Activated CD4-positive, alpha-beta T cell treated with anti-CD3 and anti-CD28 coated beads for 48 hours (primary cell): ENCODE measurements at regions not wholly inside any gene's neighbourhood (a gene's known extent, or its start where the extent isn't known, plus 50 kb on each side); places are given as distances from the start of the nearest gene placed in this dataset.

Source experiments
- DNase-seq: peaks from one replicate; pipeline ENCODE4 v3.0.0-alpha.2; 2020

DNA sequence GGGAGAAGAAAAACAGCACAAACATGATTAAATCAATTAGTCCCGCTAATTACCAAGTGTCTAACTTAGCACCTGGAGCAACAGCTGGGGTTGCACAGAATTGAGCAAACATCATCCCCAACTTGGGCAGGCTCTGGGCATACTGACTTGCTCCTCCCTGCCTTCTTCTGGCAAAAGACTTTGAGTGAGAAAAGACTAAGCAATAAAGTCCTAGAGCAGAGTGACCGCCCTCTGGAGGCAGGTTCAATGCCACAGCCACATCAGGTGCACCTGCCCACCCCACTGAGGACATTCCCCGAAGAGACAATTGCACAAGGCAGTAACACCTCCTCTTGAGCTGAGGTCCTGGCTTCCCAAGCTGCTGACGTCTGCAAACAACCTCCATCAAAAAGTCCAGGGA is 358.3 kb downstream of the SOX9 start:
- no peak for DNase-seq

DNA sequence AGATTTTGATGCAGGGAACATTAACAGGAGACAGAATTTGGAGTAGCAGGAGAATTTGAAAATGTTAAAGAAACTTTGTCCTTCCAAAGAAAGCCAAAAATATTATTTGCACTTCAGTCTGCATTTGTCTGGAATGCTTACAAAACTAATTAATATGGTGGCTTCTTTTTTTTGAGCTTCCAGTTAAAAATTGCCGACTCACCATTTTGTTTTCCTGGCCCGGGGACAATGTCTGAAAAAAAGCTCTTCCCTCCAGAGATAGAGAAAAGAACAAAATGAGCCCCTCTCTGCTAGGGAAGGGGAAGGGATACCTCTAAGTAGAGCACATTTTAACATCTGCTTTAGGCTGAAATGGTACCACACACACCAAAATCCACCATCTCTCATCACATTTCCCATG is 360.8 kb downstream of the SOX9 start:
- DNase-seq: no peak

DNA sequence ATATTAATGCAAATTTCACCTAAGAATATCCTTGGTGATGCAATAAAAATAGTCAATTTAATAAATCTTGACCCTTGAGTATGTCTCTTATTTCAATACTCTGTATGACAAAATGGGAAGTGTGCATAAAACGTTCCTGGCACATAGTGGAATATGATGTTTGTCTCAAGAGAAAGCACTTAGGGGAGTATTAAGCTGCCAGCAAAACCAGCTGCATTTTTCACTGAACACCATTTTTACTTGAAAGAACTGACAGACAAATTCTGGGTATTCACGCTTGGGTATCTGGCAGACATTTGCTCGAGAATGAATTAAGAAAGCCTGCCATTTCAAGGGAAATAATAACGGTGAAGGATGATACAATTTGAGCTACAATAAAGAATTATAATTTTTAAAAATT is 364.8 kb downstream of the SOX9 start:
- no peak for DNase-seq

DNA sequence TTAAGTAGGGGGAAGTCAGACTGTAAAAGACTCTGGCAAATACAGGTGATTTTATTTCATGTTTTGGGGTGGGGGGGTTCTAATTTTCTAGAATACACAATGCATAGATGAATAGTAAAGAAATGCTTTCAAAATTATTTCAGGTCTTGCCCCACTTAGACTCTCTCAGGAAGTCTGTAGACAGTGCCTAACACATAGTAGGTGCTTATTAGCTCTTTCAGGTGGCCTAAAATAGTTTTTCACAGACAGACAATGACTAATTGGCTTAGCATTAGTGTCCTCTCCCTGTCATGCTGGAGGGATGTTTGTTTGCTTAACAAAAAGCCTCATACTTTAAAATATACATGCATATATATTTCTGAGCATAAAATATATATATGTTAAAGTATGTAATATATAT is 366.0 kb downstream of the SOX9 start:
- DNase-seq: no peak

DNA sequence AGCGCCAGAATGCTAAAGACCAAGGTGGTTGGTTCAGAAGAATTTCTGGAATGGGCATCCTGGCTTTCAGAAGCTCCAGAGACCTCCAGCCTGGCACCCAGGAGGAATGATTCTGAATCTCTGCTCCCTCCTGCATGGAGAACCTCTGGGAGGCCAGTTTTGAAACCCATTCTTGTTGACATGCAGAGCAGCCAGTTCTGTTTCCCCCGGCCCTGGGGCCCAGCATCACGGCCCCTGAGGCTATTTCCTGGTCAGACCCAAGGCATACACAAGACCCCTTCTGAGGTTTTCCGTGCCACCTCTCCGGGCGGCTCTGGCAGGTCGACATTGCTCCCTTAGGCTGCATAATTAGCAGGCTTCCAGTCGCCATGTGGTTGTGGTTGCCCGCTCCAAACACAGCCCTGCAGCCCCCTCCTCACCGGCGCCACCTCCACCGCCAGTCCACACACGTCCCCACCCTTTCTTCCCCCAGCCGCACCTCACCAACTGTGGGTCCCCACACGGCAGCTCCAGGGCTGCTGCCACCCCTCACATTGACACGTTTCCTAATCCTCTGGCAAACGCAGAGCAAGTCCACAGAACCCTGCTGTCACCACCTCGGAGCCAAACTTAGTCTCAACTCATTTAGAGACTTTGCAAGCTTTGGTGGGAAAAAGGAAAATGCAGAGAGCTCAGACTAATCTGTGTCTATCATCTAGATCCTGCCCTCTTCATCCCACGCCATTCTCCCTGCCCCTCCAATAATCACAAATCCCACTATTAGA is 367.1 kb downstream of the SOX9 start:
- no peak for DNase-seq

DNA sequence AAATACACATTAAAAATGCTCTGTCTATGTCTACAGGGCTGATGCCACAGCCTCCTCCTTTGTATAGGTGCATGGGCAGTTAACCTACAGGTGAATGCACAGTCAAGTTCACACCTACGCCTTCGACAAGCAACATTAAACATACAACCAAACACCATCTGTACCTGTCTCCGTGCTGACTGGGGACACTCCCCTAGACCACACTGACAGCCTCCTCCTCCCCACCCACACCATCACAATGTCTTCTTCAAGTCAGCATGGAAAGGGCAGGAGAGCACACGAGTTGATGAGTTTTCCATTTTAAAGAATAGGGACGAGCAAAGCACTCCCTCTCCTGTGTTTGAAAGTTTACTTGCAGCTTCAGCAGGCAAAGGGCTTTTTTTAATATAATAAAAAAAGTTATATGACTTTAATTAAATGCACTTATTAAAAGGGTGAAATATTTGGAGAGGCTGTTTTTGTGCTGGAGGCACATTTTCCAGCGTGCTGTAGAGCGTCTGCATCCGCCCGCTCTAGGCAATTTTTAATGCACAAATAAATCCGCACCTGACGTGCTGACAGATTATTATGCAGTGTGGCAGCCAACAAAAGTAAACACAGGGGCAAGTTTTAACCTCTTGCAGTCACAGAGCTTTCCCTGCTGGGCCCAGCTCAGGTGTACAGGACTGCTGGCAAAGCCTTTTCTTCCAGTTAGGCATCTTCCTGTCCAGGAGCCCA is 367.9 kb downstream of the SOX9 start:
- no peak for DNase-seq

DNA sequence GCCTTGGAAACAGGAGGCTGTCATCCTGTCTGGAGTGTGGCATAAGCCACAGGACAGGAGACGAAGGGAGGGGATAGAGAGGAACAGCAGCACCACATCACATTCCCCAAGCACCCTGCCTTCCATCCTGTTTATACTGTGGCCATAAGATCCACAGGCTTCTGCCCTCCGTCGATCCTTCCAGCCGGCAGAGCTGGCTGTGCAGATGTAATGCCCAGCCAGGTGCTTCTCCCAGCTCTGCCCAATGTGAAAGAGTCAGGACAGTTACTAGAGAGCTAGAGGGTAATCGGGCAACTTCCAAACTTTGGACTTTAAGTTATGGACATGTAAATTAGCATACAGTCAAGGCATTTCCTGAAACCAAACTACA is 368.4 kb downstream of the SOX9 start:
- no peak for DNase-seq

DNA sequence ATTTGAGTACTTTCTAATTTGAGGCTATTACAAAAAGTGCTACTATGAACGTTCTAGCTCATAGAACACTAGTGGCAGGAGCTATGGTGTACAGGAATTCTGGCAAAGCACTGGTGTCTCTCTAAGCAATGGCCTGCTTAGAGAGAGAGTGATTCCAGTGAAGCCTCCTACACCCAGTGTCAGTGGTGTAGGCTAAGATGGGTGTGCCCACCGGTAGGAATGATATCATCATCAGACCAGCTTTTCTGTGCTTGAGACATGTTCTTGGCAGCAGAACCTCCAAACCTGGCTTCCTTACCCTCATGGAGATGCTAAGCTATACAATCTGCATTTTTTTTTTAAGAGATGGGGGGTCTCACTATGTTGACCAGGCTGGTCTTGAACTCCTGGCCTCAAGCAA is 370.3 kb downstream of the SOX9 start:
- no peak for DNase-seq

DNA sequence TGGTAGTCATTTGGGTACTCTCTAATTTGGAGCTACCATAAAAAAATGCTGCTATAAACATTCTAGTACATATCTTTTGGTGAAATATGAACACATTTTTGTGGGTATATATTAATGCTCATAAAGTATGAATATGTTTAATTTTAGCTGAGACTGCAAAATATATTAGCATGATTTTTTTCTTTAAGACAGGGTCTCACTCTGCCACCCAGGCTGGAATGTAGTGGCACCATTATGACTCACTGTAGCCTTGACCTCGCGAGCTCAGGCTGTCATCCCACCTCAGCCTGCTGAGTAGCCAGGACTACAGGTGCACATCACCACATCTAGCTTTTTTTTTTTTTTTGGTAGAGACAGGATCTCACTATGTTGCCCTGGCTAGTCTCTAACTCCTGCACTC is 371.7 kb downstream of the SOX9 start:
- DNase-seq: no peak

DNA sequence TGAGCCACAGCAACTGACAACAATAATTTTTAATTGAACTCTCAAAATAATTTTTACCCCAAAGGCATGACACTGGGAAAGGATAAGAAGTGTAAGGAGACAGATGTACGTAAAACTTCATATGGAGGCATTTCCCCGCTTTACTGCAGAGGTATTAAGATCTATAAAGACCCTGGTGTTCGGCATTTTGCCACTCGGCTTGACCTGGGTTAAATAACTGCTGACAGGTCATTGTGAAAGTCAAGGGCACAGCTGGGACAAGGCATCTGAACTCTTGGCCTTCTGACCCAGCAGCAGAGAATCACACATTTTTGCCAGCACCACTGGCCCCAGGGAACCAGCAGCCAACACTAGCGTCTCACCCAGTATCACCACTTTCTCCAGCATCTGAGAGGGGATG is 372.1 kb downstream of the SOX9 start:
- no peak for DNase-seq

DNA sequence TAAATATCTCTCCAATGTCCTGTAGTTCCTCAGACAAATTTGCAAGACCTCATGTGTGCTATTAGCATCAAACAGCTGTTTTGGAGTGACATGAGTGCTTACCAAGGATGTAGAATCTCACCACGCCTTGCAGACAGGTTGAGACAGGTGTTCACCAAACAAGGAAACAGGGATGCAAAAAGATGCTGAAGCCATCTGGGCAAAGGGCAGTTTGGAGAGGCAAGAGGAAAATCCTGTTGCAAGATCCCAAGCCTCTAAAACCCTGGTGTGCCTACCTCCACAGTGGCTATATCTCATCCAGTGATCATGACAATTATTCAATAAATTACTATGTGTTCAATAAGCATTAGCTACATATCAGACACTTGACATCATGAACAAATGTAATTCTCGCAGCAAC is 373.7 kb downstream of the SOX9 start:
- DNase-seq: no peak

DNA sequence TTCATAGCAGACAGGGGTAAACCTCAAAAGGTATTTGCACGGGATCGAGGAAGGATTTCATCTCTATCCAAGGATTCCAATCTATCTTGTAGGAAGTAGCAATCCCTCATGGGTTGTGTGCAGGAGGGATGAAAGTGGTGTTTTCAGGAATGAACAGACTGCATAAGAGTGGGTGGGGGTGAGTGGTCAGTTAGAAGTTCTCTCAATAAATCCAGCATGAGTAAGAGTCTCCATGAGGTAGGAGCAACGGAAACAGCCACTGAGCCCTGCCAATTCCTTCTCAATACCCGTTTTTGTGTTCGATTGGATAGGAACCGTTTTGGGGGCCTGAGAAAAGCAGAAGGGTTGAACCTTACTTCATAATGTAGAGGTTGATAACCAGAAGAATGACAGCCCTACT is 375.6 kb downstream of the SOX9 start:
- DNase-seq: no peak

DNA sequence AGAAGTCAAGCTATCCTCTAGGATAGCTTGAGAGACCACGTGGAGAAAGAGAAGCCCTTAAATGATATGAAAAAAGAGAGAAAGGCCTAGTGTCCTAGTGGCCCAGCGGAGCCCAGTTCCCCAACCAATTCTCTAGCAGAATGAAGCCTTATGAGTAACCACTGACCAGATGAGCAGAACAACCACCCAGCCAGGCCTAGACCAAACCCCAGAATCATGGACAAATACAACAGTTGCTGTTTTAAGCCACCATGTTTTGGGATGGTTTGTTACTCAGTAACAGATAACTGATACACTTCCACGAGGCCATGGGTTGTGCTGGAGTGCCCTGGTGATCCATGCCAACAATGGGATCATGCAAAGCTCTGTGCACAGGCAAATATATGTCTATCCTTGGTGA is 377.1 kb downstream of the SOX9 start:
- no peak for DNase-seq

DNA sequence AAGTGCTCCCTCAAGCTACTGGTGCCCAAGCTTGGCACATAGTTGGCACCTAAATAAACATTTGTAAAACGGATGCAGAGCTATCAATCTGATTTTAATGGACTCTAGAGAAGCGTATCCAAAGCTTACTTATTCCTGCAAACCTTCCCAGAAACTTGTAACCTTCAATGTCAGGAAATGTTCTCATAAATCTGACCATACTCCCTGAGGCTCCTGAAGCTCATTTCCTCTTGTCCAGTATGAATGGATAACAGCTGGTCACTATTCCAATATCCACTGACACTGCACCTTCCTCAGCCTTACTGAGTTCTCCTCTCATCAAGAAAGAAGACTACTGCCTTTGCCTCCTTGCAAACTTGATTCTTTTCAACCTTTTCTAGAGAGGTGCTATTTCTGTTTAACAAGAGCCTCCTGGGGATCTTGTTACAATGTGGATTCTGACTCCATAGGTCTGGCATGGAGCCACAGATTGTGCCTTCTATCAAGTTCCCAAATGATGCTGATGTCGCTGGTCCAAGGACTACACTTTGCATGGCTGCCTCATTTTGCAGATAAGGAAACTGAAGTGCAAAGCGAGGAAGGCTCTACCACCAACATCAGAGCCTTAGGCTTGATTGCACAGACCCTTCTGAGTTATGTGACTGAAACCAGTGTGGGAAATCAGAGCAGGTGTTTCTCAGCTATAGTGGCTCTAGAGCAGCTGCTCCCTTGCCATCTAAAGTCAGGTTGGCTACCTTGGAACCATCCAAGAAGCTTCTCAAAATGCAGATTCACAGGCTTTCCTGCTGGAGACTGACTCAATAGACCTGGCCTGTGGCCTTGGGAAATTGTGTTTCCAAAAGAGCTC is 377.8 kb downstream of the SOX9 start:
- no peak for DNase-seq

DNA sequence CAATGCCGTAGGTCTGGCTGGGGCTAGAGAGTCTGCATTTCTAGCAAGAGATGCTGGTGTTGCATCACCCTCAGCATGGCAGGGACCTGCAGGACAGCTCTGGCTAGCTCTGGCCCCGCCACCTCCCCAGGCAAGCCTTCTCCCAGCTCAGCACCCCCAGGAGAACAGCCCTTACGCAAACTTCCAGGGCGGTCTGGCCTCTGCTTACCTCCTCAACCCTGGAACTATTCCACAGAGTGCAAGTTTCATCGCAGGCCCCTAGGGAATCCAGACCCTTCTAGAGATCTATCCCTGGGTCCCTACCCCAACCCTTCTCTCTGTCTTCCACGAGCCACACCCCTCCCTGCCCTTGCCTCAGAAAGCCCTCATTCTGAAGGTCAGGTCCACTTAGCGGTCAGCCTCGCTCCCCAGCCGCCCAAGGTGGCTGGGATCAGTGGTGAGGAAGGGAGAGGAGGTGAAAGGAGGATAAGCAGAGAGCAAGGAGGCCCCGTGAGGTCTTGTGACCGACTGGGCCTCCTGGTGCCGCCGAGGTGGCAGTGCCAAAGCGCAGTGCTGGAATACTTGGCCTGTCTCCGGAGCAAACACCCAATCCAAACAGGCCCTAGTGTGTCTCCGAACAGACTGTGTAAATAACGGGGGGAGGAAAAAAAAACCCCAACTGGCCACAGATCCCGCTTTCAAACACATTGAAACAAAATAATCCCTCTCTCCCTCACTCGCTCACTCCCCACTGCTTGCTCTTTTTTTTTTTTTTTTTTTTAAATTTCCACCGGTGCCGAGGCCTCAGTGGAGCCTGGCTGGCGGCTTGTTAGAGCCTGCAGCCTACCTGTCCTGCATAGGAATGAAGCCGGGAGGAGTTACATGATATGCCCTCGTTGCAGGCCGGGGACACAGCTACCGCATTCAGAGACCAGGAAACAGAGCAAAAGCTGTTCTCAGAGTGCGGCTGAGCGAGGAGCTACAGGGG is 380.9 kb downstream of the SOX9 start:
- no peak for DNase-seq

DNA sequence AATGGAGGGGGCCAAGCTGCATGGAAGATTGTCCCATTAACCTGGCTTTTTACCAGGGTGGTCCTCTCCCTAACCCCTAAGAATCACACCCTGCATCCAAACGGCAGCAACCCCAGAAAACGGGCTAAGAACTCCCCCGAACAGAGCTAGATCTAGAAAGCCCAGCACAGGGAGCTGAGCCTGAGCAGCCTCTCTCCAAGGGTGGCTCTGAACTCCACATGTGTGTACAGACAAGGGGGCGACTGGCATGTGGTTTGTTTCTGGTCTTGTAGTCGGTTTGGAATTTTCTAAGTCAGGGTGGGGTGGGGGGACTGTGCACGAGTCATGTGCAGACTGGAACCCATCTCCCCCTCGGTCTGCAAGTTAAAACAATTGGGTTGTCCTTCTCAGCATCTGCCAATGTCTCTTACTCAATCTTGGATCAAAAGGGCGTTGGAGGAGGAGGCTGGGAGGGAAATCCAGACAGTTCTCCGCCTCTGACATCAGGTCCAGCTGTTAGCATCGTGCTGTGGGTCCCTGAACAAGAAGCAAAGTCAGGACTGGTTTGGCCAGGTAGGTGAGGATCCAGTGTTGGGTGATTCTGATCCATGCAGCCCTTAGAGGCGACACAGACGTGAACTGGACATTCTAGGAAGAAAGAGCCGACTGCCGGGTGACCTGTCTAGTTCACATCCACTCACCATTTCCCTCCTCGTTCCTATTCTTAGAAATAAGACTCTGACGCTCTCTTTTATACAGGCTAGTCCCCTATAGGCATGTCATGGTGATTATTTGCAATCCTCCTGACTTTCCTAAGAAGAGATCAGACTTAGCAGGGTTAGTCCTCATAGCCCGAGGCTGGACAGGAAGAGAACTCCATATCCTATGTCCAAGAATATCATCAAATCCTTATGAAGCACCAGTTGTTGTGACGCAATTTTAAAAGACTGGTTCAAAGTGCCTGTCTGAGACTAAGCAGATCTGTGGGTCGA is 381.8 kb downstream of the SOX9 start:
- DNase-seq: no peak

DNA sequence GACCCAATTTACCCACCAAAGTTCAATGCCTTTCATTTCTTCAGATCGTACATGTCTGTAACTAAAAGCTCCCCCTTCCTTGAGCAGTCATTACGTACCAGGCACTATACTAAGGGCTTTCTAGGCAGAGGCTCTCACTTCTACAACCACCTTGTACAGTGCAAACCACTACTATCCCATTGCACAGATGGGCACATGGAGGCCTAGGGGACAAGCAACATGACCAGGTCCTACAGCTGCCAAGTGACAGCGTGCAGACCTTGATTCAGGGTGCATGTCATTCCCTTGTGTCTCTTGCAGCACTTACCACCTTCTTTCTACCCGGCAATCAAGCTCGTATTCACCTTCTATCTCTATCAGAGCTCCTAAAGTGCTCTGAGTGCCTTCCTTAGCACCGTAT is 382.7 kb downstream of the SOX9 start:
- no peak for DNase-seq

DNA sequence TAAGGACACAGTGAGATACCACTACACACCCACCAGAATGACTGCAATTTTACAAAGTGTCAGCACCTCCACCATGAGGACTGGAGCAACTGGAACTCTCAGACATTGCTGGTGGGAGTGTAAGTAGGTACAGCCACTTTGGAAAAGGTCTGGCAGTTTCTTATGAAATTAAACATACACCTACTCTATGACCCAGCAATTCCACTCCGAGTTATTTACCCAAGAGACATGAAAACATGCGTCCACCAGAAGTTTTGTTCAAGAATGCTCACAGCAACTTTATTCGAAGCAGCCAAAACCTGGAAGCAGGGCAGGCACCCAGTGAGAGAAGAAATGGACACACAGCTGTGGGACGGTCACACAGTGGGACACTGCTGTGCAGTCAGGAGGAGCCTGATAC is 384.0 kb downstream of the SOX9 start:
- DNase-seq: no peak

DNA sequence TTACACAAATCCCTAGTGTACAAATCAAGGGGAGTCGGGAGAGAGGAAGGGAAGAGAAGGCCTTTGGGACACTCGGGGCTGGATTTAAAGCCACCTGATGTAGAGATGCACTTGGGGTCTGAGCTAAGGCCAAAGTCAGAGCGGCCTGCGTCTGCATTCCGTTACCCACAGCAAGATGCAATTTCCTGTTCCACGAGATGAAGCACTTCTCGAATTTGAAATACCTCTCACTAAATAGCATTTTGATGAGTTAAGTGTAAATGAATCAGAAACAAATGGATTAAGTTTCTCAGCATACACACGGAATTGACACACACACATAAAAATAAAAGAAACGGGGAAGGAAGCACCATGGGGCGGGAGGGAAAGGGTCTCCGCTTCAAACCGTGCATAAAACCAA is 386.0 kb downstream of the SOX9 start:
- no peak for DNase-seq

DNA sequence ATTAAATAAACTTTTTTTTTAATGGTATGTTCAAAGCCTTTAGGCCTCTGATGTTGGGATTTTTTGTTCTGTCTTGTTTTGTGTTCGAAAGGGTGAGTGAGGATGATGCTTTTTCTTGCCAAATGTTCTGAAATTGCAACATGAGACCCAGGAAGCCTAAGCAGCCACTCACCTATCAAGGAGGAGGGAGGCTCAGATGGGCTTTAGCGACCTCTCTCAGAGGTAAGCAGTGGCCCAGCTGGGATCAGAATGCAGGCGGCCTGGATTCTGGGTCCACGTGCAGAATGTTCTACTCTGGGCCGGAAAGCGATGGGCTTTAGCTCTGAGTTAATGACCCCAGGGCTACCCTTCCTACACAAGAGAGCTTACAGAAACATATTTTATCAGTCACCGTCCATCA is 386.6 kb downstream of the SOX9 start:
- no peak for DNase-seq

DNA sequence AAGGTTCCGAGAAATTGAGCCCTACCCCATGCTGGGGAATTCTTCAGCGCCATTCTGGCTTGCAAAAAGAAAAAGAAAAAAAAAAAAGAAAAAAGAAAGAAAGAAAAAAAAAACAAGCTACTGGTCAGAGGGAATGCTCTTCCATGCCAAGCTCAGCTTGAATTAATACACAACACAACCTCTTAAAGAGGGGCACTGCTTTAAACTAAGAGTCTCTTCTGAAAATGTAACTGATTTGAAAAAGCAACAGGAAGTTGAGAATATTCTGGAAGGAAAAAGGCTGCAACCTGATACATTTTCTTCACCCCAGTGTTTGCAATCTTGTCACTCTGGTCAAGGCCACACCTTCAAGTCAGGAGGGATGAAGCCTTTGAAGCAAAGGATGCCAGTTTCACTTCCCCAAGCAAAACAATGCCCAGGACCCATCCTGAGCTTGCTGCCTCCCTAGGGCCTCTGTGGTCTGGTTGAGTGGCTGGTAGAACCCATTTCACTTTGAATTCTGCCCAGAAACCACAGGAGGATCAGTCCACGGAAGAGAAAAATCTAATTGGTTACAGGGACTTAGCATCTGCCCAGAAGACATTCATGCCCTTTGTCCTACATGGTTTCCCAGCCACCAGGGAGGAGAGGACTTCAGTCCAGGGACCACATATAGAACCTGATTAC is 389.7 kb downstream of the SOX9 start:
- no peak for DNase-seq
